ENCODE measurements at regions not wholly inside any gene's neighbourhood (a gene's known extent, or its start where the extent isn't known, plus 50 kb on each side); places are given as distances from the start of the nearest gene placed in this dataset.

GRCh38 chr2:104016801-104017200 lies 837.1 kb upstream of the POU3F3 start:
- TF ChIP-seq CTCF (IDR thresholded peaks at IDR 0.05; ENCODE audit: poor library complexity, severe bottlenecking) (no peak), EP300 (conservative IDR thresholded peaks at IDR 0.05; ENCODE audit: poor library complexity, severe bottlenecking) (no peak), EZH2 (IDR thresholded peaks at IDR 0.05; ENCODE audit: borderline replicate concordance, insufficient read depth, low read length, poor library complexity, severe bottlenecking) (no peak), POLR2AphosphoS5 (IDR thresholded peaks at IDR 0.05) (no peak), RAD21 (conservative IDR thresholded peaks at IDR 0.05) (no peak), REST (IDR thresholded peaks at IDR 0.05; ENCODE audit: borderline replicate concordance) (no peak), MXI1 (conservative IDR thresholded peaks at IDR 0.05; ENCODE audit: poor library complexity, severe bottlenecking) (no peak)
